Choroid plexus epithelial cell (primary cell): ENCODE measurements at regions not wholly inside any gene's neighbourhood (a gene's known extent, or its start where the extent isn't known, plus 50 kb on each side); places are given as distances from the start of the nearest gene placed in this dataset.
"Not testable (repeated sequence)": the region's sequence is repeated elsewhere in the genome, so short reads cannot be mapped to it uniquely, and the experiment has no call there.

Experiments
- DNase-seq: peaks from one replicate; pipeline ENCODE4 v3.0.0-alpha.2; 2010; ENCODE audit warnings: low read depth
- H3K4me3 ChIP-seq: 2 replicates; pipeline ENCODE4 v1.5.1; 2011; ENCODE audit warnings: low read depth, mild to moderate bottlenecking, control low read depth, low read length, moderate library complexity
- TF ChIP-seq, protein P1 (sequence below): conservative IDR thresholded peaks from 2 replicates; pipeline ENCODE4 v1.5.1; 2011; ENCODE audit warnings: low read depth, mild to moderate bottlenecking, control low read depth, inconsistent platforms, low read length, moderate library complexity

DNA sequence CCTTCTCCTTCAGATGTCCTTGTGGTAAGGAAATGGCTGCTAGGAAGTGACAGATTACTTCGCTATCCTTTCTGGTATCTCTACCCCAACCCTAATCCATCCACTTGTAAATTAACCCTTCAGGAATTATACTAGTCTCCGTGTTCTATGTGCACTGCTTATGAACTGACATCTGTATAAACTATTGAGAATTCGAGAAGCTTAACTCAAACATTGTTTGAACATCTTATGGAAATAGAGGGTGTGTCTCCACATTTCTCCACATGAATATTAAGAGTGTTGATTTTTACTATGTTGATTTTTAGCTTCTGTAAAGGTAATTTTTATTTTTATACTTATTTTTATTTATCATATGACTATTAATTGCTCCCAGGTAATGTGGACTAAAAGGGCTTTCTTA is 457.6 kb upstream of the ZNF337 start:
- DNase-seq, result no peak
- TF ChIP-seq, protein P1, sequence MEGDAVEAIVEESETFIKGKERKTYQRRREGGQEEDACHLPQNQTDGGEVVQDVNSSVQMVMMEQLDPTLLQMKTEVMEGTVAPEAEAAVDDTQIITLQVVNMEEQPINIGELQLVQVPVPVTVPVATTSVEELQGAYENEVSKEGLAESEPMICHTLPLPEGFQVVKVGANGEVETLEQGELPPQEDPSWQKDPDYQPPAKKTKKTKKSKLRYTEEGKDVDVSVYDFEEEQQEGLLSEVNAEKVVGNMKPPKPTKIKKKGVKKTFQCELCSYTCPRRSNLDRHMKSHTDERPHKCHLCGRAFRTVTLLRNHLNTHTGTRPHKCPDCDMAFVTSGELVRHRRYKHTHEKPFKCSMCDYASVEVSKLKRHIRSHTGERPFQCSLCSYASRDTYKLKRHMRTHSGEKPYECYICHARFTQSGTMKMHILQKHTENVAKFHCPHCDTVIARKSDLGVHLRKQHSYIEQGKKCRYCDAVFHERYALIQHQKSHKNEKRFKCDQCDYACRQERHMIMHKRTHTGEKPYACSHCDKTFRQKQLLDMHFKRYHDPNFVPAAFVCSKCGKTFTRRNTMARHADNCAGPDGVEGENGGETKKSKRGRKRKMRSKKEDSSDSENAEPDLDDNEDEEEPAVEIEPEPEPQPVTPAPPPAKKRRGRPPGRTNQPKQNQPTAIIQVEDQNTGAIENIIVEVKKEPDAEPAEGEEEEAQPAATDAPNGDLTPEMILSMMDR, result no peak
- no peak overlapping the region for H3K4me3 ChIP-seq

- no peak for DNase-seq
- TF ChIP-seq, protein P1, result no peak
- H3K4me3 ChIP-seq, result no peak overlapping the region
Measured at GRCh38 chr20:26135325-26136110, 438.9 kb upstream of the ZNF337 start.

GRCh38 chr20:26134606-26135005 is 438.0 kb upstream of the ZNF337 start:
- no peak overlapping the region for H3K4me3 ChIP-seq
- TF ChIP-seq, protein P1, result no peak
- DNase-seq, result no peak

GRCh38 chr20:26133794-26134193 is 437.1 kb upstream of the ZNF337 start:
- not testable (repeated sequence) for DNase-seq, H3K4me3 ChIP-seq

GRCh38 chr20:26120920-26121319 is 424.3 kb upstream of the ZNF337 start:
- not testable (repeated sequence) for H3K4me3 ChIP-seq, DNase-seq

DNA sequence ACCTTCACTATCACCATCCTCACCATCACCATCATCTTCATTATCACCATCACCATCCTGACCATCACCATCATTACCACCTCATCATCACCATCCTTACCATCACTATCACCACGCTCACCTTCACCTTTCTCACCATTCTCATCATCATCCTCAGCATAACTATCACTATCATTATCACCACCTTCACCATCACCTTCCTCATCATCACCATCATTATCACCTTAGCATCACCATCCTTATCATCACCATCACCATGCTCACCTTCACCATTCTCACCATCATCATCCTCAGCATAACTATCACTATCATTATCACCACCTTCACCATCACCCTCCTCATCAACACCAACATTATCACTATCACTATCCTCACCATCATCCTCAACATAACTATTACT is 397.8 kb upstream of the ZNF337 start:
- DNase-seq, H3K4me3 ChIP-seq: not testable (repeated sequence)

GRCh38 chr20:26091921-26092320 is 395.3 kb upstream of the ZNF337 start:
- DNase-seq, H3K4me3 ChIP-seq: not testable (repeated sequence)

DNA sequence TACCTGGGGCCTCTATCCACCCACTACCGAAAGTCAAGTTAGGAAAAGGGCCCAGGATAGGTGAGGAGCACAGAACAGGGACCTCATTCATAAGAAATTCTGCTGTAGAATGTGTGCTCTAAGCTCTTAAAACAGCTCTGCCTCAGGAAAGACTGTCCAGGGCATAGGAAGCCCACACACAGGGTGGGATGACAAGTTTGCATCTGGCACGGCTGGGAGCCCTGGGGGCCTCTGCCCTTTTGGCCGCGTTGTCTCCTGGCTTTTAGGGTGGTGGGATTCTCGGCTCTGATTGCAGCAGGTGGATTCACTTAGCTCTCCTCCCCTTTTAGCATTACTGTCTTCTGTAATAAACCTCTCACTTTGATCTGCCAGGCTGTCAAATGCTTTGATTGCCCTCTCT is 389.5 kb upstream of the ZNF337 start:
- DNase-seq, H3K4me3 ChIP-seq: not testable (repeated sequence)

DNA sequence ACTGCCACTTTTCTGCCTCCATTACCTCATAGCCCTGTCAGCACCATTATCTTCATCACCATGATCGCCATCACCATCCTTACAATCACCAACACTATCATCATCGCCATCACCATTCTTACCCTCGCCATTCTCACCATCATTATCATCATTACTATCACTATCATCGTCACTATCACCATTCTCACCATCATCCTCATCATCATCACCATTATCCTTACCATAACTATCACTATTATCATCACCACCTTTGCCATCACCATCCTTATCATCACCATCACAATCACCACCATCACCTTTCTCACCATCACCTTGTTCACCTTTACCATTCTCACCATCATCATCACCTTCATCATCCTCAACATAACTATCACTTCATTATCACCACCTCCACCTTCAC is 377.3 kb upstream of the ZNF337 start:
- not testable (repeated sequence) for DNase-seq, H3K4me3 ChIP-seq

GRCh38 chr20:26059324-26059723 is 362.7 kb upstream of the ZNF337 start:
- not testable (repeated sequence) for DNase-seq, H3K4me3 ChIP-seq

DNA sequence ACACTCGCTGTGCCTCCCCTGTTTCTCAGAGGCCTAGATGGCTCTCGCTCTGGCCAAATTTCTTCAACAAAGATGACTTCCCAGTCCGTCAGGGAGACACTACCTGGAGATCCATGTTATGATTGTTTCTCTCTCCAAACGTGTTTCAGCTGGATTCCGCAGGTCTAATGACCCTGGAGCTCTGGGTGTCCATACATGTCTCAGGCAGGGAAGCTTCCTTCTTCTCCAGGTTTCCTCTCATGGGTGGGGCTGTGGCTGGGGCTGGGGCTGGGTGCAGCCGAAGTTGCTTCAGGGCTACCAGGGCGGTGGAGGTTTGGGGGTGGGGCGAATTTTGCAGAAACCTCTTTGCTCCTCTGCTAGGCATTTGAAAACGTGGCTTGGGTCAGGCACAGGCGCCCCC is 361.8 kb upstream of the ZNF337 start:
- not testable (repeated sequence) for DNase-seq, H3K4me3 ChIP-seq

GRCh38 chr20:26057135-26057752 is 360.6 kb upstream of the ZNF337 start:
- not testable (repeated sequence) for H3K4me3 ChIP-seq, DNase-seq

DNA sequence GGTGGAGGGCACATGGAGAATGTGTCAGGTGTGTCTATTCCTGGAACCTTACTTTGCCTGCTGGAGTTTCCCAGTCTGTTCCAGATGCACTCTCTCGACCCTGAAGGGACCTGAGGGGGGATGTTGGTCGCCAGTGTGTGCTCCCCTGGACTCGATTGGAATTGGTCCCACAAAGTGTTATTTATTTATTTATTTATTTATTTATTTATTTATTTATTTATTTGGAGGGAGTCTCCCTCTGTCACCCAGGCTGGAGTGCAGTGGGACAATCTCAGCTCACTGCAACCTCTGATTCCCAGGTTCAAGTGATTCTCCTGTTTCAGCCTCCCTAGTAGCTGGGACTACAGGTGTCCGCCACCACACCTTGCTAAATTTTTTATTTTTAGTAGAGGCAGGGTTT is 329.1 kb upstream of the ZNF337 start:
- not testable (repeated sequence) for H3K4me3 ChIP-seq, DNase-seq

GRCh38 chr20:26010942-26011276 is 314.3 kb upstream of the ZNF337 start:
- not testable (repeated sequence) for H3K4me3 ChIP-seq, DNase-seq

GRCh38 chr20:26010224-26010941 is 313.7 kb upstream of the ZNF337 start:
- DNase-seq, result peak; percentile 34
- peak overlapping the region; percentile 67 for H3K4me3 ChIP-seq
